HepG2 (cell line): ENCODE measurements at regions not wholly inside any gene's neighbourhood (a gene's known extent, or its start where the extent isn't known, plus 50 kb on each side); places are given as distances from the start of the nearest gene placed in this dataset.
A peak's percentile ranks its signal among the peaks of the same experiment; 100 is the strongest.

ENCODE experiments used
- ATAC-seq: fragments of 200-7000 bp; cut with Tn5 transposase; 3 replicates; pipeline ENCODE4 v1.9.1; 2020; ENCODE audit warnings: mild to moderate bottlenecking, moderate library complexity
- BruUV-seq: library from RNA; stranded (reverse); fragments of 400-500 nt; replicated peaks from 2 replicates; lab custom pipeline; 2021; lab: Mats Ljungman, UMichigan
- CTCF ChIA-PET: fragments of 300-600 bp; formaldehyde crosslinking; extraction: SDS; loops from one replicate; lab custom pipeline; 2021; ENCODE audit warnings: low total read pairs, inconsistent platforms, low intra/inter-chr PET ratio; lab: Yijun Ruan, JAX
- POLR2A ChIA-PET: fragments of 350-600 bp; sonication (Branson Sonifier 250); formaldehyde crosslinking; loops from one replicate; lab custom pipeline; 2020; ENCODE audit warnings: antibody characterized with exemption, inconsistent platforms; lab: Yijun Ruan, JAX
- DNase-seq: peaks from one replicate; pipeline ENCODE4 v3.0.0-alpha.2; 2015; ENCODE audit warnings: low spot score
- FAIRE-seq: peaks from 3 replicates; lab custom pipeline; 2011; peaks lifted over from hg19 to GRCh38; lab: Jason Lieb, UNC
- H2AFZ ChIP-seq: one replicate; pipeline ENCODE4 v1.6.1; 2011; ENCODE audit warnings: low read length, inconsistent platforms
- H3K27ac ChIP-seq: fragments of 300-600 bp; 3 replicates; pipeline ENCODE4 v1.8.0; 2011; ENCODE audit warnings: mixed run types, mild to moderate bottlenecking, mixed read lengths, low read length, inconsistent platforms; ENCODE audit not compliant: insufficient read depth; ENCODE audit errors: extremely low read length
- H3K27me3 ChIP-seq, 2 experiments: fragments of 200-600 bp in 1 of 2; 2 replicates in 1 of 2; 3 replicates in 1 of 2; pipeline versions ENCODE4 v1.6.0 to v1.8.0; 2011; ENCODE audit warnings: low read length in 2 of 2, mild to moderate bottlenecking in 2 of 2, moderate library complexity in 2 of 2, inconsistent platforms in 1 of 2; ENCODE audit not compliant: insufficient read depth in 2 of 2, control insufficient read depth in 1 of 2
- H3K36me3 ChIP-seq, 2 experiments: fragments of 200-600 bp in 1 of 2; replicated peaks in 1 of 2; 2 replicates in 1 of 2; 3 replicates in 1 of 2; pipeline versions ENCODE4 v1.5.1 to v1.8.0; 2011; ENCODE audit warnings: low read length in 2 of 2, inconsistent platforms in 1 of 2; ENCODE audit not compliant: insufficient read depth in 2 of 2, control insufficient read depth in 1 of 2
- H3K4me1 ChIP-seq: 2 replicates; pipeline ENCODE4 v1.5.1; 2012; ENCODE audit warnings: low read length, inconsistent platforms; ENCODE audit not compliant: insufficient read depth
- H3K4me2 ChIP-seq: 2 replicates; pipeline ENCODE4 v1.6.0; 2011; ENCODE audit warnings: low read depth, low read length, inconsistent platforms
- H3K4me3 ChIP-seq, 3 experiments: fragments of 200-600 bp in 1 of 3; sonication (generic), shearing (Covaris generic) in 1 of 3; replicated peaks in 1 of 3; 2 replicates each; pipeline ENCODE4 v1.5.1; 2011 to 2016; ENCODE audit warnings: low read length in 3 of 3, inconsistent platforms in 2 of 3, low read depth in 2 of 3, mild to moderate bottlenecking in 2 of 3, control low read depth in 1 of 3, mixed read lengths in 1 of 3; ENCODE audit not compliant: insufficient read depth in 1 of 3
- H3K79me2 ChIP-seq: one replicate; pipeline ENCODE4 v1.6.1; 2011; ENCODE audit warnings: low read length, inconsistent platforms; ENCODE audit not compliant: insufficient read depth
- H3K9ac ChIP-seq: 2 replicates; pipeline ENCODE4 v1.6.0; 2011; ENCODE audit warnings: mild to moderate bottlenecking, low read depth, low read length, inconsistent platforms; ENCODE audit not compliant: insufficient read depth
- H3K9me3 ChIP-seq: 2 replicates; pipeline ENCODE4 v1.5.1; 2012; ENCODE audit warnings: mild to moderate bottlenecking, low read length
- H4K20me1 ChIP-seq: 2 replicates; pipeline ENCODE4 v1.6.0; 2011; ENCODE audit warnings: inconsistent platforms, mild to moderate bottlenecking, low read length, moderate library complexity; ENCODE audit not compliant: insufficient read depth
- ARID2 ChIP-seq: sonication (generic); formaldehyde crosslinking; IDR thresholded peaks from 2 replicates; pipeline ENCODE4 v1.8.1; 2022; ENCODE audit warnings: mild to moderate bottlenecking, missing genetic modification reagents, borderline replicate concordance
- FOXA3 ChIP-seq: IDR thresholded peaks from 2 replicates; pipeline ENCODE4 v1.6.1; 2016; ENCODE audit warnings: missing genetic modification reagents, missing compliant biosample characterization
- KLF16 ChIP-seq, 2 experiments: sonication (generic) in 1 of 2; formaldehyde crosslinking in 1 of 2; IDR thresholded peaks; 2 replicates each; pipeline versions ENCODE4 v1.6.1 to v1.8.0; 2016 to 2023; ENCODE audit warnings: missing genetic modification reagents in 2 of 2, missing compliant biosample characterization in 1 of 2
- PHF8 ChIP-seq: sonication (generic); formaldehyde crosslinking; IDR thresholded peaks from 2 replicates; pipeline ENCODE4 v1.5.0; 2020; ENCODE audit warnings: missing genetic modification reagents
- RFXANK ChIP-seq: IDR thresholded peaks from 2 replicates; pipeline ENCODE4 v1.6.1; 2016
- SAP130 ChIP-seq: IDR thresholded peaks from 2 replicates; pipeline ENCODE4 v1.6.1; 2016; ENCODE audit warnings: low read depth
- SMAD9 ChIP-seq: sonication (generic); formaldehyde crosslinking; IDR thresholded peaks from 2 replicates; pipeline ENCODE4 v1.5.1; 2020; ENCODE audit warnings: mild to moderate bottlenecking, missing genetic modification reagents
- SRSF1 ChIP-seq: fragments of 200-400 bp; formaldehyde crosslinking; optimal IDR thresholded peaks from 2 replicates; pipeline ENCODE3; 2017; ENCODE audit warnings: mild to moderate bottlenecking, low read depth, low read length, moderate library complexity
- WIZ ChIP-seq: sonication (generic); formaldehyde crosslinking; IDR thresholded peaks from 2 replicates; pipeline ENCODE4 v1.5.1; 2020; ENCODE audit warnings: mild to moderate bottlenecking, missing genetic modification reagents
- ZBTB21 ChIP-seq: sonication (generic); formaldehyde crosslinking; IDR thresholded peaks from 2 replicates; pipeline ENCODE4 v1.4.0; 2020; ENCODE audit warnings: missing genetic modification reagents
- ZFAT ChIP-seq: sonication (generic); formaldehyde crosslinking; conservative IDR thresholded peaks from 2 replicates; pipeline ENCODE4 v1.8.1; 2023; ENCODE audit warnings: missing genetic modification reagents, inconsistent platforms
- ZFP1 ChIP-seq: IDR thresholded peaks from 2 replicates; pipeline ENCODE4 v1.6.1; 2016
- ZNF552 ChIP-seq: sonication (generic); formaldehyde crosslinking; IDR thresholded peaks from 2 replicates; pipeline ENCODE4 v1.9.0; 2022; ENCODE audit warnings: missing genetic modification reagents, mild to moderate bottlenecking, borderline replicate concordance
- ZNF674 ChIP-seq: sonication (generic); formaldehyde crosslinking; IDR thresholded peaks from 2 replicates; pipeline ENCODE4 v1.5.0; 2020; ENCODE audit warnings: low read depth, mild to moderate bottlenecking, missing genetic modification reagents
- ZSCAN9 ChIP-seq: IDR thresholded peaks from 2 replicates; pipeline ENCODE4 v1.6.1; 2016; ENCODE audit warnings: borderline replicate concordance
- WGBS: methylation state at CpG from one replicate; pipeline ENCODE4 v1.1.6; 2017; ENCODE audit warnings: low lambda C conversion rate; 5-methylcytosine and 5-hydroxymethylcytosine counted together
- in situ Hi-C: cut with HindIII; loops from 2 replicates; pipeline ENCODE4 v1.10.0; 2017; ENCODE audit warnings: low pct_unique_long_range_greater_than_20kb; ENCODE audit not compliant: extremely low pct_ligation_motif_present
- intact Hi-C: fragments of 100-400 bp; cut with micrococcal nuclease; formaldehyde crosslinking; loops from one replicate; pipeline ENCODE4 v1.10.0; 2022; ENCODE audit not compliant: unreplicated experiment
- TF ChIP-seq, protein P1 (sequence below): IDR thresholded peaks from 2 replicates; pipeline ENCODE4 v1.6.1; 2016; ENCODE audit warnings: control low read depth
- TF ChIP-seq, protein P2 (sequence below): sonication (generic); formaldehyde crosslinking; IDR thresholded peaks from 2 replicates; pipeline ENCODE4 v1.8.1; 2023; ENCODE audit warnings: mild to moderate bottlenecking, missing genetic modification reagents
- TF ChIP-seq, protein P3 (sequence below): sonication (generic); formaldehyde crosslinking; IDR thresholded peaks from 2 replicates; pipeline ENCODE4 v1.4.0; 2020; ENCODE audit warnings: missing genetic modification reagents, borderline replicate concordance
- TF ChIP-seq, protein P4 (sequence below): sonication (generic); formaldehyde crosslinking; IDR thresholded peaks from 2 replicates; pipeline ENCODE4 v1.5.0; 2020; ENCODE audit warnings: missing genetic modification reagents, mild to moderate bottlenecking, borderline replicate concordance

DNA sequence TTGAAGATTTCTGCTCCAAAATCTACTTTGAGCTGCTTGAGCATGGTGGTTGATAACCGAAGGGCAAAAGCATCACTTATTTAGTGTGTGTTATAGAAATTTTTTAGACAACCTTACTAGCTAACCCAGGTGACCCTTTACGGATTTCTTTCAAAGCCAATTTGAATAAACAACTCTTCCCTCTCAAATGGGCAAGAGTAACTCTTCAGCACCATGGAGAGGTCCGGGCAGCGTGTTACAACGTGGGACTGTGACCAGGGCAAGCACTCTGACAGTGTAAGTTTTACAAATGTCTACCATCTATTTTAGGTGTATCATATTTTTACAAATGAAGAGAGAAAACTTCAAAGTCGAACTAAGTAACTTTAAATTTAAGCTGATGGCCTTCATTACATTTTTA lies 471.8 kb downstream of the MFSD1 start:
- H3K4me1 ChIP-seq = no peaks in the 10 kb centered on the region
- H3K4me2 ChIP-seq = no peak overlapping the region
- intact Hi-C loops (no loop called here), in situ Hi-C loops (loop anchor here (25.0 kb wide), 1 partner anchor 714 kb away; the partner anchor contains the start of gene IL12A)
- DNase-seq = peak; percentile 6
- no peaks in the 10 kb centered on the region for H3K27me3 ChIP-seq
- WGBS = 4% methylated on average over 6 of the region's 6 CpGs
- H3K9ac ChIP-seq = no peak overlapping the region
- H3K79me2 ChIP-seq = no peaks in the 10 kb centered on the region
- no peak overlapping the region for H2AFZ ChIP-seq
- FAIRE-seq = no peak
- ChIA-PET POLR2A (no interaction called here), CTCF (no interaction called here)
- ATAC-seq = no peak
- H3K27ac ChIP-seq = no peak overlapping the region
- H3K4me3 ChIP-seq = no peak overlapping the region
- H3K9me3 ChIP-seq = no peaks in the 10 kb centered on the region
- no peaks in the 10 kb centered on the region for H3K36me3 ChIP-seq
- no TSS peak for BruUV-seq
- H4K20me1 ChIP-seq = no peaks in the 10 kb centered on the region
- peak; percentile 75; the same call in 1 of the 2 replicates for TF ChIP-seq WIZ
- TF ChIP-seq ZFAT (CRISPR knock-in tag) = no peak
- no peak for TF ChIP-seq PHF8 (CRISPR knock-in tag)
- peak; percentile 55; the same call in 1 of the 2 replicates for TF ChIP-seq ZSCAN9 (CRISPR knock-in tag)
- 0 out of 4 replicates have a peak, but pooled peaks of 1 of the 2 experiments have one; percentile 28 for TF ChIP-seq KLF16 (CRISPR knock-in tag; IDR thresholded peaks at IDR 0.05)
- TF ChIP-seq ZFP1 = no peak
- no peak for TF ChIP-seq ZNF674 (CRISPR knock-in tag)
- TF ChIP-seq RFXANK = no peak
- no peak for TF ChIP-seq ZNF552 (CRISPR knock-in tag)
- no peak for TF ChIP-seq SRSF1
- TF ChIP-seq, protein P1, sequence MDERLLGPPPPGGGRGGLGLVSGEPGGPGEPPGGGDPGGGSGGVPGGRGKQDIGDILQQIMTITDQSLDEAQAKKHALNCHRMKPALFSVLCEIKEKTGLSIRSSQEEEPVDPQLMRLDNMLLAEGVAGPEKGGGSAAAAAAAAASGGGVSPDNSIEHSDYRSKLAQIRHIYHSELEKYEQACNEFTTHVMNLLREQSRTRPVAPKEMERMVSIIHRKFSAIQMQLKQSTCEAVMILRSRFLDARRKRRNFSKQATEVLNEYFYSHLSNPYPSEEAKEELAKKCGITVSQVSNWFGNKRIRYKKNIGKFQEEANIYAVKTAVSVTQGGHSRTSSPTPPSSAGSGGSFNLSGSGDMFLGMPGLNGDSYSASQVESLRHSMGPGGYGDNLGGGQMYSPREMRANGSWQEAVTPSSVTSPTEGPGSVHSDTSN (CRISPR knock-in tag) = no peak
- TF ChIP-seq, protein P2, sequence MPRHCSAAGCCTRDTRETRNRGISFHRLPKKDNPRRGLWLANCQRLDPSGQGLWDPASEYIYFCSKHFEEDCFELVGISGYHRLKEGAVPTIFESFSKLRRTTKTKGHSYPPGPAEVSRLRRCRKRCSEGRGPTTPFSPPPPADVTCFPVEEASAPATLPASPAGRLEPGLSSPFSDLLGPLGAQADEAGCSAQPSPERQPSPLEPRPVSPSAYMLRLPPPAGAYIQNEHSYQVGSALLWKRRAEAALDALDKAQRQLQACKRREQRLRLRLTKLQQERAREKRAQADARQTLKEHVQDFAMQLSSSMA (CRISPR knock-in tag) = no peak
- TF ChIP-seq SAP130 (CRISPR knock-in tag) = peak; percentile 35; the same call in 1 of the 2 replicates
- TF ChIP-seq, protein P3, sequence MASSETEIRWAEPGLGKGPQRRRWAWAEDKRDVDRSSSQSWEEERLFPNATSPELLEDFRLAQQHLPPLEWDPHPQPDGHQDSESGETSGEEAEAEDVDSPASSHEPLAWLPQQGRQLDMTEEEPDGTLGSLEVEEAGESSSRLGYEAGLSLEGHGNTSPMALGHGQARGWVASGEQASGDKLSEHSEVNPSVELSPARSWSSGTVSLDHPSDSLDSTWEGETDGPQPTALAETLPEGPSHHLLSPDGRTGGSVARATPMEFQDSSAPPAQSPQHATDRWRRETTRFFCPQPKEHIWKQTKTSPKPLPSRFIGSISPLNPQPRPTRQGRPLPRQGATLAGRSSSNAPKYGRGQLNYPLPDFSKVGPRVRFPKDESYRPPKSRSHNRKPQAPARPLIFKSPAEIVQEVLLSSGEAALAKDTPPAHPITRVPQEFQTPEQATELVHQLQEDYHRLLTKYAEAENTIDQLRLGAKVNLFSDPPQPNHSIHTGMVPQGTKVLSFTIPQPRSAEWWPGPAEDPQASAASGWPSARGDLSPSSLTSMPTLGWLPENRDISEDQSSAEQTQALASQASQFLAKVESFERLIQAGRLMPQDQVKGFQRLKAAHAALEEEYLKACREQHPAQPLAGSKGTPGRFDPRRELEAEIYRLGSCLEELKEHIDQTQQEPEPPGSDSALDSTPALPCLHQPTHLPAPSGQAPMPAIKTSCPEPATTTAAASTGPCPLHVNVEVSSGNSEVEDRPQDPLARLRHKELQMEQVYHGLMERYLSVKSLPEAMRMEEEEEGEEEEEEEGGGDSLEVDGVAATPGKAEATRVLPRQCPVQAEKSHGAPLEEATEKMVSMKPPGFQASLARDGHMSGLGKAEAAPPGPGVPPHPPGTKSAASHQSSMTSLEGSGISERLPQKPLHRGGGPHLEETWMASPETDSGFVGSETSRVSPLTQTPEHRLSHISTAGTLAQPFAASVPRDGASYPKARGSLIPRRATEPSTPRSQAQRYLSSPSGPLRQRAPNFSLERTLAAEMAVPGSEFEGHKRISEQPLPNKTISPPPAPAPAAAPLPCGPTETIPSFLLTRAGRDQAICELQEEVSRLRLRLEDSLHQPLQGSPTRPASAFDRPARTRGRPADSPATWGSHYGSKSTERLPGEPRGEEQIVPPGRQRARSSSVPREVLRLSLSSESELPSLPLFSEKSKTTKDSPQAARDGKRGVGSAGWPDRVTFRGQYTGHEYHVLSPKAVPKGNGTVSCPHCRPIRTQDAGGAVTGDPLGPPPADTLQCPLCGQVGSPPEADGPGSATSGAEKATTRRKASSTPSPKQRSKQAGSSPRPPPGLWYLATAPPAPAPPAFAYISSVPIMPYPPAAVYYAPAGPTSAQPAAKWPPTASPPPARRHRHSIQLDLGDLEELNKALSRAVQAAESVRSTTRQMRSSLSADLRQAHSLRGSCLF (CRISPR knock-in tag) = 0 out of 2 replicates have a peak, but pooled peaks have one; percentile 37
- no peak for TF ChIP-seq SMAD9 (CRISPR knock-in tag)
- peak; percentile 21; the same call in 1 of the 2 replicates for TF ChIP-seq ZBTB21 (CRISPR knock-in tag)
- 0 out of 2 replicates have a peak, but pooled peaks have one; percentile 10 for TF ChIP-seq FOXA3
- no peak for TF ChIP-seq ARID2 (CRISPR knock-in tag)
- TF ChIP-seq, protein P4, sequence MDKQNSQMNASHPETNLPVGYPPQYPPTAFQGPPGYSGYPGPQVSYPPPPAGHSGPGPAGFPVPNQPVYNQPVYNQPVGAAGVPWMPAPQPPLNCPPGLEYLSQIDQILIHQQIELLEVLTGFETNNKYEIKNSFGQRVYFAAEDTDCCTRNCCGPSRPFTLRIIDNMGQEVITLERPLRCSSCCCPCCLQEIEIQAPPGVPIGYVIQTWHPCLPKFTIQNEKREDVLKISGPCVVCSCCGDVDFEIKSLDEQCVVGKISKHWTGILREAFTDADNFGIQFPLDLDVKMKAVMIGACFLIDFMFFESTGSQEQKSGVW (CRISPR knock-in tag) = no peak
